GM12878 (cell line): ENCODE measurements at regions not wholly inside any gene's neighbourhood (a gene's known extent, or its start where the extent isn't known, plus 50 kb on each side); places are given as distances from the start of the nearest gene placed in this dataset.

Experiments
- CBFB ChIP-seq: IDR thresholded peaks from 2 replicates; pipeline ENCODE4 v1.6.1; 2016; ENCODE audit warnings: antibody characterized with exemption, low read depth
- ETV6 ChIP-seq, 2 experiments: fragments of 450-650 bp in 1 of 2; IDR thresholded peaks in 1 of 2; conservative IDR thresholded peaks in 1 of 2; 2 replicates each; pipeline ENCODE4 v1.6.1; 2014; ENCODE audit warnings: antibody characterized with exemption in 1 of 2, borderline replicate concordance in 1 of 2, low read depth in 1 of 2, mild to moderate bottlenecking in 1 of 2, moderate library complexity in 1 of 2
- HDAC2 ChIP-seq: fragments of 200-600 bp; sonication (generic); IDR thresholded peaks from 2 replicates; pipeline ENCODE4 v1.6.1; 2017

GRCh38 chr15:97165205-97165604 lies 795.3 kb upstream of the ARRDC4 start:
- TF ChIP-seq ETV6 (conservative IDR thresholded peaks at IDR 0.05 in 1 of 2, IDR thresholded peaks at IDR 0.05 in 1 of 2; ENCODE audit: borderline replicate concordance in 1 of 2, low read depth in 1 of 2) (no peak), HDAC2 (no peak), CBFB (no peak)
